ENCODE measurements at regions not wholly inside any gene's neighbourhood (a gene's known extent, or its start where the extent isn't known, plus 50 kb on each side); places are given as distances from the start of the nearest gene placed in this dataset.

DNA sequence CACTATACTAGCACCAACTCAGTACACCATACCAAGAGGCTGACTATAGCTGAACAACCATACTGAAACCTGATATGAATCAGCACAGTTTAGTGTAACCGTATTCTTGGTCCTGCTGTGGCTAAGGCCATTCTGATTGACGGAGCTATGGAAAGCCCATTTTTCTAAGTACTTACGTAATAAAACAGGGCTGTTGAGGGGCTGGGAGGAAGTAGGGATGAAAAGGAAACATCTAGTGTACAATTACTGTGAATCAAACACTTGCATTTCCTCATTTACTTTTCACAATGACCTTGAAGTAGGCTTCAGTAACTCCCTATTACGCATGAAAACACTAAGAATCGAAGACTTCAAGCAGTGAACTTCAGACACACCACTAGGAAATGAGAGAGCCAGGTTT is 198.2 kb downstream of the BTG1 start:
- TF ChIP-seq, protein P1, sequence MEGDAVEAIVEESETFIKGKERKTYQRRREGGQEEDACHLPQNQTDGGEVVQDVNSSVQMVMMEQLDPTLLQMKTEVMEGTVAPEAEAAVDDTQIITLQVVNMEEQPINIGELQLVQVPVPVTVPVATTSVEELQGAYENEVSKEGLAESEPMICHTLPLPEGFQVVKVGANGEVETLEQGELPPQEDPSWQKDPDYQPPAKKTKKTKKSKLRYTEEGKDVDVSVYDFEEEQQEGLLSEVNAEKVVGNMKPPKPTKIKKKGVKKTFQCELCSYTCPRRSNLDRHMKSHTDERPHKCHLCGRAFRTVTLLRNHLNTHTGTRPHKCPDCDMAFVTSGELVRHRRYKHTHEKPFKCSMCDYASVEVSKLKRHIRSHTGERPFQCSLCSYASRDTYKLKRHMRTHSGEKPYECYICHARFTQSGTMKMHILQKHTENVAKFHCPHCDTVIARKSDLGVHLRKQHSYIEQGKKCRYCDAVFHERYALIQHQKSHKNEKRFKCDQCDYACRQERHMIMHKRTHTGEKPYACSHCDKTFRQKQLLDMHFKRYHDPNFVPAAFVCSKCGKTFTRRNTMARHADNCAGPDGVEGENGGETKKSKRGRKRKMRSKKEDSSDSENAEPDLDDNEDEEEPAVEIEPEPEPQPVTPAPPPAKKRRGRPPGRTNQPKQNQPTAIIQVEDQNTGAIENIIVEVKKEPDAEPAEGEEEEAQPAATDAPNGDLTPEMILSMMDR (IDR thresholded peaks at IDR 0.05; ENCODE audit: low read length): no peak
- TF ChIP-seq EZH2phosphoT487 (IDR thresholded peaks at IDR 0.05; ENCODE audit: low read length): no peak
- TF ChIP-seq EZH2 (optimal IDR thresholded peaks at IDR 0.05; ENCODE audit: low read depth, low read length): no peak
